ENCODE measurements at regions not wholly inside any gene's neighbourhood (a gene's known extent, or its start where the extent isn't known, plus 50 kb on each side); places are given as distances from the start of the nearest gene placed in this dataset.

- H3K9me3 ChIP-seq (ENCODE audit: low read depth, low read length) = no peaks in the 10 kb centered on the region
- no peak for DNase-seq (ENCODE audit: insufficient read length, low spot score, missing footprints)
- H3K4me1 ChIP-seq (ENCODE audit: insufficient read depth, low read length) = peaks cover 22% of the 10 kb centered on the region
Observed at GRCh38 chr12:28088566-28089272, 101.5 kb upstream of the CCDC91 start.

GRCh38 chr12:28089338-28089737, 100.9 kb upstream of the CCDC91 start:
- Histone ChIP-seq H3K4me2 (ENCODE audit: insufficient read depth, low read length) (peak overlapping the region; percentile 41), H4K20me1 (ENCODE audit: insufficient read depth, low read length) (no peaks in the 10 kb centered on the region), H3K36me3 (ENCODE audit: insufficient read depth, low read length) (no peaks in the 10 kb centered on the region), H3K27me3 (ENCODE audit: insufficient read depth, low read length) (no peaks in the 10 kb centered on the region), H3K4me1 (ENCODE audit: insufficient read depth, low read length) (peaks cover 20% of the 10 kb centered on the region), H3K9me3 (ENCODE audit: low read depth, low read length) (no peaks in the 10 kb centered on the region), H3K4me3 (ENCODE audit: insufficient read depth, low read length) (no peak overlapping the region), H2AFZ (ENCODE audit: low read length) (no peak overlapping the region), H3K79me2 (ENCODE audit: insufficient read depth, low read length) (no peaks in the 10 kb centered on the region), H3K27ac (ENCODE audit: low read depth, low read length) (no peak overlapping the region)
- no peak for DNase-seq (ENCODE audit: insufficient read length, low spot score, missing footprints)
- TF ChIP-seq CTCF (IDR thresholded peaks at IDR 0.05; ENCODE audit: extremely low read depth, low read depth, low read length) = no peak

More at GRCh38 chr12:28088566-28089272, 101.5 kb upstream of the CCDC91 start:
- H3K27ac ChIP-seq (ENCODE audit: low read depth, low read length) = no peak overlapping the region
- no peak overlapping the region for H3K4me2 ChIP-seq (ENCODE audit: insufficient read depth, low read length)
- no peaks in the 10 kb centered on the region for H3K36me3 ChIP-seq (ENCODE audit: insufficient read depth, low read length)
- no peak overlapping the region for H2AFZ ChIP-seq (ENCODE audit: low read length)
- H3K79me2 ChIP-seq (ENCODE audit: insufficient read depth, low read length) = no peaks in the 10 kb centered on the region
- no peaks in the 10 kb centered on the region for H4K20me1 ChIP-seq (ENCODE audit: insufficient read depth, low read length)
- no peak overlapping the region for H3K4me3 ChIP-seq (ENCODE audit: insufficient read depth, low read length)
- TF ChIP-seq CTCF (IDR thresholded peaks at IDR 0.05; ENCODE audit: extremely low read depth, low read depth, low read length) = no peak
- no peaks in the 10 kb centered on the region for H3K27me3 ChIP-seq (ENCODE audit: insufficient read depth, low read length)

- H3K4me3 ChIP-seq (ENCODE audit: insufficient read depth, low read length) = no peak overlapping the region
- H3K9me3 ChIP-seq (ENCODE audit: low read depth, low read length) = no peaks in the 10 kb centered on the region
- H2AFZ ChIP-seq (ENCODE audit: low read length) = no peak overlapping the region
- no peaks in the 10 kb centered on the region for H3K27me3 ChIP-seq (ENCODE audit: insufficient read depth, low read length)
- no peaks in the 10 kb centered on the region for H3K79me2 ChIP-seq (ENCODE audit: insufficient read depth, low read length)
- no peak for TF ChIP-seq CTCF (IDR thresholded peaks at IDR 0.05; ENCODE audit: extremely low read depth, low read depth, low read length)
- no peak overlapping the region for H3K4me2 ChIP-seq (ENCODE audit: insufficient read depth, low read length)
- H3K27ac ChIP-seq (ENCODE audit: low read depth, low read length) = no peak overlapping the region
- H3K36me3 ChIP-seq (ENCODE audit: insufficient read depth, low read length) = no peaks in the 10 kb centered on the region
- H3K4me1 ChIP-seq (ENCODE audit: insufficient read depth, low read length) = peaks cover 23% of the 10 kb centered on the region
- DNase-seq (ENCODE audit: insufficient read length, low spot score, missing footprints) = no peak
- no peaks in the 10 kb centered on the region for H4K20me1 ChIP-seq (ENCODE audit: insufficient read depth, low read length)
Observed at GRCh38 chr12:28090835-28091234, 99.4 kb upstream of the CCDC91 start.

DNA sequence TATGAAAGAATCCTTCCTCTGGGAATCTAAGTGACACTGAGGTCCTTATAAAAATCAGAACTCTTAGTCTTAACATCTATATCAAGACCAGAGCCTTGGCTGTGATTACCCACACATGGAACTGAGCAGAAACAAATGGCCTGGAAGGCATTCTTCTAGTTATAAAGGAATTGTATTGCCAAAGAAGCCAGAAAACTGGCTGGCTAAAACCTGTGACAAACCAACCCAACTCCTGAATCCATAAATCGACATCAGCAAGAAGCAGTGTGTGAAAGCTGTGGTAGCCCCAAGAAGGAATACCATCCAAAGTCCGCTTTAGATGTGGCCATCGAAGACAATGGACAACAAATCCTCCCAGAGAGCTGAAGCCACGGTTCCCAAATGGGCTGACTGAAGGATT, 97.9 kb upstream of the CCDC91 start:
- H3K36me3 ChIP-seq (ENCODE audit: insufficient read depth, low read length) = no peaks in the 10 kb centered on the region
- no peaks in the 10 kb centered on the region for H3K79me2 ChIP-seq (ENCODE audit: insufficient read depth, low read length)
- no peak overlapping the region for H2AFZ ChIP-seq (ENCODE audit: low read length)
- H3K9me3 ChIP-seq (ENCODE audit: low read depth, low read length) = no peaks in the 10 kb centered on the region
- no peak overlapping the region for H3K27ac ChIP-seq (ENCODE audit: low read depth, low read length)
- H3K4me1 ChIP-seq (ENCODE audit: insufficient read depth, low read length) = peaks cover 16% of the 10 kb centered on the region
- no peak for TF ChIP-seq CTCF (IDR thresholded peaks at IDR 0.05; ENCODE audit: extremely low read depth, low read depth, low read length)
- H3K4me3 ChIP-seq (ENCODE audit: insufficient read depth, low read length) = no peak overlapping the region
- DNase-seq (ENCODE audit: insufficient read length, low spot score, missing footprints) = no peak
- no peak overlapping the region for H3K4me2 ChIP-seq (ENCODE audit: insufficient read depth, low read length)
- H3K27me3 ChIP-seq (ENCODE audit: insufficient read depth, low read length) = no peaks in the 10 kb centered on the region
- no peaks in the 10 kb centered on the region for H4K20me1 ChIP-seq (ENCODE audit: insufficient read depth, low read length)
